ENCODE measurements at regions not wholly inside any gene's neighbourhood (a gene's known extent, or its start where the extent isn't known, plus 50 kb on each side); places are given as distances from the start of the nearest gene placed in this dataset.

- TF ChIP-seq CTCF (IDR thresholded peaks at IDR 0.05) (no peak), POLR2A (IDR thresholded peaks at IDR 0.05) (no peak), POLR2AphosphoS5 (IDR thresholded peaks at IDR 0.05) (no peak), EP300 (IDR thresholded peaks at IDR 0.05) (no peak)
These were observed 586.6 kb downstream of the SLITRK1 start for GRCh38 chr13:83295686-83296085.

Data from gastroesophageal sphincter (tissue), 3 donors.